Thyroid gland (tissue), 4 donors: ENCODE measurements at regions not wholly inside any gene's neighbourhood (a gene's known extent, or its start where the extent isn't known, plus 50 kb on each side); places are given as distances from the start of the nearest gene placed in this dataset.

Source experiments
- CTCF ChIP-seq, 6 experiments: fragments of 200-600 bp in 3 of 6; fragments of 450-650 bp in 3 of 6; sonication (generic) in 3 of 6; IDR thresholded peaks; one replicate each; pipeline ENCODE4 v1.5.1; 2016 to 2019; ENCODE audit warnings: antibody characterized with exemption in 6 of 6, mild to moderate bottlenecking in 2 of 6, inconsistent platforms in 1 of 6, moderate library complexity in 1 of 6
- POLR2A ChIP-seq, 2 donors: fragments of 450-650 bp; IDR thresholded peaks; one replicate each; pipeline ENCODE4 v1.6.1; 2017; ENCODE audit warnings: antibody characterized with exemption in 2 of 2, mild to moderate bottlenecking in 2 of 2, moderate library complexity in 1 of 2

DNA sequence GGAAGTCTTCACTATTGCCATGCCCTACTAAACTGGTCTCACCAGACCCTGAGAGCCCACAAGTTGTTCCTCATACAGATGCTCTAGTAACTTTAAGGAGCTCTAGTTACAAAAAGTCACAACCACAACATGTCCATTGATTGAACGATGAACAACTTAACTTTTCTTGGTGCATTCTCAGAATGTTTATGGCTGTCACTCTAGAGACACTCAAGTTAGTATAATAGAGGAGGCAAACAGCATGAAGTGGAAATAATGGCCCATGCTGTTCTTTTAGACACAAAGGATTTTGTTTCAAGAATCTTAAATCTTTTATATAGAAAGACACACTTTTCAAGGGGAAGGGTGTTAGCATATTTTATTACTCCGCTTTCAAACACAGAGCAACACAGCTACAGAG, 934.4 kb downstream of the HACE1 start:
- TF ChIP-seq POLR2A (IDR thresholded peaks at IDR 0.05) (no peak), CTCF (IDR thresholded peaks at IDR 0.05) (no peak)
